Common myeloid progenitor, CD34-positive (primary cell): ENCODE measurements at regions not wholly inside any gene's neighbourhood (a gene's known extent, or its start where the extent isn't known, plus 50 kb on each side); places are given as distances from the start of the nearest gene placed in this dataset.

ENCODE experiments used
- CTCF ChIA-PET: fragments of 350-600 bp; sonication (Branson Sonifier 250); formaldehyde crosslinking; loops from one replicate; lab custom pipeline; 2021; ENCODE audit warnings: antibody characterized with exemption; lab: Charles Lee
- POLR2A ChIA-PET: fragments of 350-600 bp; sonication (Branson Sonifier 250); formaldehyde crosslinking; loops from one replicate; lab custom pipeline; 2021; ENCODE audit warnings: antibody characterized with exemption; lab: Charles Lee
- DNase-seq, 3 donors: peaks; one replicate each; pipeline versions ENCODE4 v3.0.0 to v3.0.0-alpha.2; 2013
- H3K27ac ChIP-seq, 2 experiments: 1 replicate in 1 of 2; 2 replicates in 1 of 2; pipeline ENCODE4 v1.7.0; 2013; ENCODE audit warnings: inconsistent platforms in 2 of 2, low read length in 2 of 2, mild to moderate bottlenecking in 2 of 2, low read depth in 1 of 2, moderate library complexity in 1 of 2; ENCODE audit not compliant: severe bottlenecking in 2 of 2, insufficient read depth in 1 of 2, poor library complexity in 1 of 2
- H3K27me3 ChIP-seq, 5 experiments: replicated peaks in 2 of 5; 1 replicate in 3 of 5; 2 replicates in 2 of 5; pipeline versions ENCODE4 v1.6.1 to v1.7.0; 2013; ENCODE audit warnings: low read length in 4 of 5, mild to moderate bottlenecking in 2 of 5, moderate library complexity in 2 of 5, inconsistent platforms in 1 of 5; ENCODE audit not compliant: insufficient read depth in 5 of 5, control insufficient read depth in 4 of 5
- H3K36me3 ChIP-seq, 4 experiments: 1 replicate in 2 of 4; 2 replicates in 2 of 4; pipeline versions ENCODE4 v1.6.1 to v1.7.0; 2013; ENCODE audit warnings: low read length in 3 of 4, control low read depth in 1 of 4, mild to moderate bottlenecking in 1 of 4; ENCODE audit not compliant: control insufficient read depth in 4 of 4, insufficient read depth in 4 of 4
- H3K4me1 ChIP-seq, 4 experiments: 1 replicate in 3 of 4; 2 replicates in 1 of 4; pipeline versions ENCODE4 v1.6.1 to v1.7.1; 2013; ENCODE audit warnings: low read length in 3 of 4, mild to moderate bottlenecking in 3 of 4, control low read depth in 1 of 4, inconsistent platforms in 1 of 4, moderate library complexity in 1 of 4; ENCODE audit not compliant: control insufficient read depth in 4 of 4, insufficient read depth in 4 of 4; ENCODE audit errors: control extremely low read depth in 1 of 4
- H3K4me3 ChIP-seq, 7 experiments: 1 replicate in 4 of 7; 2 replicates in 3 of 7; pipeline versions ENCODE4 v1.5.1 to v1.7.0; 2013; ENCODE audit warnings: mild to moderate bottlenecking in 7 of 7, low read length in 6 of 7, moderate library complexity in 6 of 7, inconsistent platforms in 2 of 7, low read depth in 2 of 7, control low read depth in 1 of 7; ENCODE audit not compliant: insufficient read depth in 4 of 7, control insufficient read depth in 1 of 7; ENCODE audit errors: extremely low read depth in 1 of 7
- H3K9me3 ChIP-seq, 5 experiments: 1 replicate in 4 of 5; 2 replicates in 1 of 5; pipeline versions ENCODE4 v1.6.1 to v1.7.1; 2013; ENCODE audit warnings: low read length in 4 of 5, mild to moderate bottlenecking in 2 of 5, inconsistent platforms in 1 of 5, low read depth in 1 of 5, moderate library complexity in 1 of 5; ENCODE audit not compliant: control insufficient read depth in 4 of 5, insufficient read depth in 2 of 5; ENCODE audit errors: control extremely low read depth in 1 of 5
- WGBS: methylation state at CpG from one replicate; pipeline ENCODE4 v1.1.5; 2013; ENCODE audit not compliant: insufficient coverage; 5-methylcytosine and 5-hydroxymethylcytosine counted together

DNA sequence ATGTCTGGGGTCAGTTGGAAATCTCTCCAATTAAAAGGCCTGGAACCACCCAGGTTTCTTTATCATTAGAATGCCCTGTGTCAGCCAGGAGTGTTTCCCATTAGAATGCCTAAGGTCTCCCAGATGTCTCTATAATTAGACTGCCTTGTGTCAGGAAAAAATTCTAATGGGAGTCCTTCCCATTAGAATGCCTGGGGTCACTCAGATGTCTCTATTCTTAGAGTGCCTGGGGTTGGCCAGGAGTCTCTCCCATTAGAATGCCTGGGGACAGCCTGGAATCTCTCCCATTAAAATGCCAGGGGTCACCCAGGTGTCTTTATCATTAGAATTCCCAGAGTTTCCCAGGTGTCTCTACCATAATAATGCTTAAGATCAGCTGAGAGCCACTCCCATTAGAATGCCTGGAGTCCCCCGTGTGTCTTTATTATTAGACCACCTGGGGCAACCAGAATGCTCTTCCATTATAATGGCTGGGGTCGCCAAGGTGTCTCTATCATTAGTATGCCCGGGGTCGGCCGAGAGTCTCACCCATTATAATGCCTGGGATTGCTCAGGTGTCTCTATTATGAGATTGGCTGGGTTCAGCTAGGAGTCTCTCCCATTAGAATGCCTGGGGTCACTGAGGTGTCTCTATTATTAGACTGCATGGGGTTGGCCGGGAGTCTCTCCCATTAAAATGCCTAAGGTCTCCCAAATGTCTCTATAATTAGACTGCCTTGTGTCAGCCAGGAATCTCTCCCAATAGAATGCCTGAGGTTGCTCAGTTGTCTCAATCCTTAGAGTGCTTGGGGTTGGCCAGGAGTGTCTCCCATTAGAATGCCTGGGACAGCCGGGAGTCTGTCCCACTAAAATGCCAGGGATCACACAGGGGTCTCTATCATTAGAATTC is 2254.6 kb downstream of the TP53TG3F start:
- H3K4me1 ChIP-seq: no peaks in the 10 kb centered on the region
- no peaks in the 10 kb centered on the region for H3K27me3 ChIP-seq
- ChIA-PET CTCF (no interaction called here), POLR2A (no interaction called here)
- no peak overlapping the region for H3K27ac ChIP-seq
- DNase-seq: no peak
- H3K9me3 ChIP-seq: peaks cover 0 to 17% (median 5%) of the 10 kb centered on the region in 5 experiments
- H3K36me3 ChIP-seq: no peaks in the 10 kb centered on the region
- H3K4me3 ChIP-seq: no peak overlapping the region
- 62% methylated on average over 6 of the region's 7 CpGs for WGBS

DNA sequence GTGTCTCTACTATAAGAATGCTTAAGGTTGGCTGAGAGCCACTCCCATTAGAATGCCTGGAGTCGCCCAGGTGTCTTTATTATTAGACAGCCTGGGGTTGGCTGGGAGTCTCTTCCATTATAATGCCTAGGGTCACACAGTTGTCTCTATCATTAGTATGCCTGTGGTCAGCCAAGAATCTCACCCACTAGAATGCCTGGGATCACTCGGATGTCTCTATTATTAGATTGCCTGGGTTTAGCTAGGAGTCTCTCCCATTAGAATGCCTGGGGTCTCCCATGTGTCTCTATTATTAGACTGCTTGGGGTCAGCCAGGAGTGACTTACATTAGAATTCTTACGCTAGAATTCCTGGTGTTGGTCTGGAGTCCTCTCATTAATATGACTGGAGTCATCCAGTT is 2255.3 kb downstream of the TP53TG3F start:
- no peak overlapping the region for H3K27ac ChIP-seq
- CTCF ChIA-PET: no interaction called here
- H3K4me1 ChIP-seq: no peaks in the 10 kb centered on the region
- no peaks in the 10 kb centered on the region for H3K36me3 ChIP-seq
- no peak for DNase-seq
- H3K4me3 ChIP-seq: no peak overlapping the region
- 80% methylated on average over 1 of the region's 3 CpGs for WGBS
- peaks cover 0 to 17% (median 5%) of the 10 kb centered on the region in 5 experiments for H3K9me3 ChIP-seq
- POLR2A ChIA-PET: no interaction called here
- no peaks in the 10 kb centered on the region for H3K27me3 ChIP-seq

DNA sequence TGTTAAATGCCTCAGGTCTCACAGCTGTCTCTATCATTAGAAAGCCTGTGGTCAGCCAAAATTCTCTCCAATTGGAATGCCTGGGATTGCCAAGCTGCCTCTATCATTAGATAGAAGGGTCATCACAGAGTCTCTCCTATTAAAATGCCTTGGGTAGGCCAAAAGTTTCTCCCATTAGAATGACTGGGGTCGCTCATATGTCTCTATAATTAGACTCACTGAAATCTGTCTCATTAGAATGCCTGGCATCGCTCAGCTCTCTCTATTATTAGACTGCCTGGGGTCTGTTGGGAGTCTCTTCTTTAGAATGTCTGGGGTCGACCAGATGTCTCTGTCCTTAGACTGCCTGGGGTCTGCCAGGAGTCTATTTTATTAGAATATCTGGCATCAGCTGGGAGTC is 2265.1 kb downstream of the TP53TG3F start:
- Histone ChIP-seq H3K27ac (no peak overlapping the region), H3K4me3 (no peak overlapping the region), H3K27me3 (no peaks in the 10 kb centered on the region), H3K36me3 (no peaks in the 10 kb centered on the region), H3K9me3 (peaks cover 0 to 17% (median 5%) of the 10 kb centered on the region in 5 experiments), H3K4me1 (no peaks in the 10 kb centered on the region)
- ChIA-PET POLR2A (no interaction called here), CTCF (no interaction called here)
- DNase-seq: no peak
- 75% methylated on average over 2 of the region's 3 CpGs for WGBS

- H3K9me3 ChIP-seq: peaks cover 0 to 18% (median 5%) of the 10 kb centered on the region in 5 experiments
- CTCF ChIA-PET: no interaction called here
- no peaks in the 10 kb centered on the region for H3K4me1 ChIP-seq
- POLR2A ChIA-PET: no interaction called here
- no peak for DNase-seq
- H3K4me3 ChIP-seq: no peak overlapping the region
- no peak overlapping the region for H3K27ac ChIP-seq
- H3K36me3 ChIP-seq: no peaks in the 10 kb centered on the region
- 64% methylated on average over 6 of the region's 6 CpGs for WGBS
- no peaks in the 10 kb centered on the region for H3K27me3 ChIP-seq
These were observed 2266.5 kb downstream of the TP53TG3F start for GRCh38 chr16:35725949-35726348.

GRCh38 chr16:35730251-35730650 is 2270.8 kb downstream of the TP53TG3F start:
- ChIA-PET POLR2A (no interaction called here), CTCF (no interaction called here)
- Histone ChIP-seq H3K27ac (no peak overlapping the region), H3K4me1 (no peaks in the 10 kb centered on the region), H3K9me3 (peaks cover 0 to 16% (median 3%) of the 10 kb centered on the region in 5 experiments), H3K4me3 (no peak overlapping the region), H3K27me3 (no peaks in the 10 kb centered on the region), H3K36me3 (no peaks in the 10 kb centered on the region)
- no peak for DNase-seq
- 51% methylated on average over 5 of the region's 5 CpGs for WGBS

DNA sequence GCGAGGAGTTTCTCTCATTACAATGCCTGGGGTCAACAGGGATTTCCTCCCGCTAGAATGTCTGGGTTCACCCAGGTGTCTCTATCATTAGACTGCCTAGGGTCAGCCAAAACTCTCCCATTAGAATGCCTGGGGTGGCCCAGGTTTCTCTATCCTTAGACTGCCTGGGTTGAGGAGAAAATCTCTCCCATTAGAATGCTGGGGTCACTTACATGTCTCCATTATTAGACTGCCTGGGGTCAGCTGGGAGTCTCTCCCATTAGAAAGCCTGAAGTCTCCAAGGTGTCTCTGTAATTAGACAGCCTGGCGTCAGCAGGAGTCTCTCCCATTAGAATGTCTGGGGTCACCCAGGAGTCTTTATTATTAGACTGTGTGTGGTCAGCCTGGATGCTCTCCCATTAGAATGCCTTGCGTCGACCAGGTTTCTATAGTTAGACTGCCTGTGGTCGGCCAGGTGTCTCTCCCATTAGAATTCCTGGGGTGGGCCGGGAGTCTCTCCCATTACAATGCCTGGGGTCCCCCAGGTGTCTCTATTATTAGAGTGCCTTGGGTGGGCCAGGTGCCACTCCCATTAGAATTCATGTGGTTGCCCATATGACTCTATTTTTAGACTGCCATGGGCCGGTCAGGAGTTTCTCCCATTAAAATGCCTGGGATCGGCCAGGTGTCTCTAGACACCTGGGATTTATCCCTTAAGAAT is 2272.1 kb downstream of the TP53TG3F start:
- no peak for DNase-seq
- ChIA-PET POLR2A (no interaction called here), CTCF (no interaction called here)
- no peaks in the 10 kb centered on the region for H3K27me3 ChIP-seq
- no peaks in the 10 kb centered on the region for H3K4me1 ChIP-seq
- 72% methylated on average over 9 of the region's 9 CpGs for WGBS
- peaks cover 0 to 14% (median 3%) of the 10 kb centered on the region in 5 experiments for H3K9me3 ChIP-seq
- no peak overlapping the region for H3K27ac ChIP-seq
- H3K4me3 ChIP-seq: no peak overlapping the region
- H3K36me3 ChIP-seq: no peaks in the 10 kb centered on the region
